ENCODE measurements at regions not wholly inside any gene's neighbourhood (a gene's known extent, or its start where the extent isn't known, plus 50 kb on each side); places are given as distances from the start of the nearest gene placed in this dataset.

- TF ChIP-seq CTCF (optimal IDR thresholded peaks at IDR 0.05 in 1 of 3, IDR thresholded peaks at IDR 0.05 in 1 of 3, conservative IDR thresholded peaks at IDR 0.05 in 1 of 3; ENCODE audit: extremely low read depth in 1 of 3, insufficient read depth in 2 of 3, low read length in 3 of 3) (peak; percentile 27 to 60 (median 55)), EZH2 (IDR thresholded peaks at IDR 0.05; ENCODE audit: low read length) (no peak)
These were observed 155.0 kb upstream of the CLINT1 start for GRCh38 chr5:158013939-158014338.

Data from keratinocyte (primary cell).